Brain microvascular endothelial cell (primary cell): ENCODE measurements at regions not wholly inside any gene's neighbourhood (a gene's known extent, or its start where the extent isn't known, plus 50 kb on each side); places are given as distances from the start of the nearest gene placed in this dataset.

Experiments used
- DNase-seq: peaks from one replicate; pipeline ENCODE4 v3.0.0-alpha.2; 2020
- H3K27ac ChIP-seq: fragments of 250-450 bp; sonication (Bioruptor Pico); 2 replicates; pipeline ENCODE4 v1.5.1; 2020; ENCODE audit warnings: mild to moderate bottlenecking, moderate library complexity
- H3K27me3 ChIP-seq: fragments of 250-450 bp; sonication (Bioruptor Pico); replicated peaks from 2 replicates; pipeline ENCODE4 v1.5.1; 2020; ENCODE audit warnings: mild to moderate bottlenecking
- H3K36me3 ChIP-seq: fragments of 250-450 bp; sonication (Bioruptor Pico); replicated peaks from 2 replicates; pipeline ENCODE4 v1.5.1; 2020; ENCODE audit warnings: mild to moderate bottlenecking
- H3K4me3 ChIP-seq: 2 replicates; pipeline ENCODE4 v1.5.1; 2011; ENCODE audit warnings: low read depth, mild to moderate bottlenecking, control low read depth, low read length, moderate library complexity
- CTCF ChIP-seq: IDR thresholded peaks from 2 replicates; pipeline ENCODE4 v1.5.1; 2011; ENCODE audit warnings: low read depth, mild to moderate bottlenecking, moderate library complexity, low read length, control low read depth, inconsistent platforms; ENCODE audit errors: missing control alignments
- in situ Hi-C: cut with HindIII; loops from 2 replicates; pipeline ENCODE4 v1.10.0; 2017; ENCODE audit warnings: low sequenced_read_pairs, low pct_ligation_motif_present

GRCh38 chr2:12549641-12550040, 167.1 kb upstream of the TRIB2 start:
- H3K27me3 ChIP-seq: no peaks in the 10 kb centered on the region
- no peak overlapping the region for H3K4me3 ChIP-seq
- in situ Hi-C loops: no loop called here
- TF ChIP-seq CTCF: no peak
- no peaks in the 10 kb centered on the region for H3K36me3 ChIP-seq
- DNase-seq: peak; percentile 42
- H3K27ac ChIP-seq: no peak overlapping the region

- no peak for DNase-seq
- in situ Hi-C loops: no loop called here
- TF ChIP-seq CTCF: no peak
- H3K27me3 ChIP-seq: no peaks in the 10 kb centered on the region
- H3K4me3 ChIP-seq: no peak overlapping the region
- H3K27ac ChIP-seq: no peak overlapping the region
- H3K36me3 ChIP-seq: no peaks in the 10 kb centered on the region
Observed at GRCh38 chr2:12552092-12552491, 164.6 kb upstream of the TRIB2 start.

GRCh38 chr2:12554224-12555011, 162.3 kb upstream of the TRIB2 start:
- in situ Hi-C loops: no loop called here
- TF ChIP-seq CTCF: no peak
- Histone ChIP-seq H3K27me3 (no peaks in the 10 kb centered on the region), H3K4me3 (no peak overlapping the region), H3K36me3 (no peaks in the 10 kb centered on the region), H3K27ac (peak overlapping the region; percentile 61)
- DNase-seq: no peak

GRCh38 chr2:12555012-12555645, 161.6 kb upstream of the TRIB2 start:
- H3K4me3 ChIP-seq: no peak overlapping the region
- H3K27ac ChIP-seq: peak overlapping the region; percentile 61
- peak; percentile 29 for TF ChIP-seq CTCF
- no peaks in the 10 kb centered on the region for H3K27me3 ChIP-seq
- in situ Hi-C loops: no loop called here
- DNase-seq: peak; percentile 34
- no peaks in the 10 kb centered on the region for H3K36me3 ChIP-seq

- TF ChIP-seq CTCF: no peak
- no peaks in the 10 kb centered on the region for H3K27me3 ChIP-seq
- peak; percentile 77 for DNase-seq
- peak overlapping the region; percentile 57 for H3K27ac ChIP-seq
- in situ Hi-C loops: no loop called here
- H3K4me3 ChIP-seq: no peak overlapping the region
- H3K36me3 ChIP-seq: no peaks in the 10 kb centered on the region
Observed at GRCh38 chr2:12556762-12557161, 160.0 kb upstream of the TRIB2 start.

GRCh38 chr2:12557688-12558087, 159.0 kb upstream of the TRIB2 start:
- TF ChIP-seq CTCF: no peak
- DNase-seq: no peak
- Histone ChIP-seq H3K27me3 (no peaks in the 10 kb centered on the region), H3K36me3 (no peaks in the 10 kb centered on the region), H3K4me3 (no peak overlapping the region), H3K27ac (no peak overlapping the region)
- in situ Hi-C loops: no loop called here
